SU-DHL-6 (cell line): ENCODE measurements at regions not wholly inside any gene's neighbourhood (a gene's known extent, or its start where the extent isn't known, plus 50 kb on each side); places are given as distances from the start of the nearest gene placed in this dataset.

Source experiments
- EZH2phosphoT487 ChIP-seq: fragments of 200-600 bp; sonication (generic), shearing (Covaris generic); conservative IDR thresholded peaks from 2 replicates; pipeline ENCODE4 v1.6.1; 2018; ENCODE audit warnings: mild to moderate bottlenecking, antibody characterized with exemption, low read length, moderate library complexity, mixed read lengths
- TF ChIP-seq, protein P1 (sequence below): fragments of 200-600 bp; sonication (generic); IDR thresholded peaks from one replicate; pipeline ENCODE4 v1.5.1; 2017; ENCODE audit warnings: antibody characterized with exemption, mild to moderate bottlenecking, low read length, moderate library complexity; ENCODE audit not compliant: insufficient read depth, poor library complexity, severe bottlenecking

DNA sequence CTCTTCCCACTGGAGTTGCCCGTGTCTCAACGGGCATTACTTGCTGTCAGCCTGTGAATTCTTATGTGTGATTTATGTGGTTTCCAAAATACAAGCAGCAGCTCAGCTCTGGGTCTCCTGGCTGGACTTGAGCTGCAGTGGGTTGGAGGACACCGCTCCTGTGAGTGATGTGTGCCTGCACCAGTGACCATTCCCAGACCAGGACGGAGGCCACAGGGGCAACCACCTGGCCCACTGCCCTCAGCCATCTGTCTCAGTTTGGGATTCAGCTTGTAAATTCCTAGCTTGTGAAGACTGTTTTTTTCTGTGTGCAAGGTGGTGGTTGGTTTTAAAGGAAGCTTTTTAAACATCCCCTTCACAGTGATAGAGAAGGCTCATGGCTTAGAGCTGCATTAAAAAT, 261.0 kb downstream of the BCL2 start:
- TF ChIP-seq, protein P1, sequence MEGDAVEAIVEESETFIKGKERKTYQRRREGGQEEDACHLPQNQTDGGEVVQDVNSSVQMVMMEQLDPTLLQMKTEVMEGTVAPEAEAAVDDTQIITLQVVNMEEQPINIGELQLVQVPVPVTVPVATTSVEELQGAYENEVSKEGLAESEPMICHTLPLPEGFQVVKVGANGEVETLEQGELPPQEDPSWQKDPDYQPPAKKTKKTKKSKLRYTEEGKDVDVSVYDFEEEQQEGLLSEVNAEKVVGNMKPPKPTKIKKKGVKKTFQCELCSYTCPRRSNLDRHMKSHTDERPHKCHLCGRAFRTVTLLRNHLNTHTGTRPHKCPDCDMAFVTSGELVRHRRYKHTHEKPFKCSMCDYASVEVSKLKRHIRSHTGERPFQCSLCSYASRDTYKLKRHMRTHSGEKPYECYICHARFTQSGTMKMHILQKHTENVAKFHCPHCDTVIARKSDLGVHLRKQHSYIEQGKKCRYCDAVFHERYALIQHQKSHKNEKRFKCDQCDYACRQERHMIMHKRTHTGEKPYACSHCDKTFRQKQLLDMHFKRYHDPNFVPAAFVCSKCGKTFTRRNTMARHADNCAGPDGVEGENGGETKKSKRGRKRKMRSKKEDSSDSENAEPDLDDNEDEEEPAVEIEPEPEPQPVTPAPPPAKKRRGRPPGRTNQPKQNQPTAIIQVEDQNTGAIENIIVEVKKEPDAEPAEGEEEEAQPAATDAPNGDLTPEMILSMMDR = no peak
- no peak for TF ChIP-seq EZH2phosphoT487
